Limb (tissue), 2 donors: ENCODE measurements at regions not wholly inside any gene's neighbourhood (a gene's known extent, or its start where the extent isn't known, plus 50 kb on each side); places are given as distances from the start of the nearest gene placed in this dataset.

Experiments used
- DNase-seq, 2 donors: peaks; one replicate each; pipeline ENCODE4 v3.0.0-alpha.2; 2016; ENCODE audit errors: extremely low spot score in 2 of 2

- no peak for DNase-seq
Observed at GRCh38 chr16:17658881-17659280, 188.1 kb upstream of the XYLT1 start.

DNA sequence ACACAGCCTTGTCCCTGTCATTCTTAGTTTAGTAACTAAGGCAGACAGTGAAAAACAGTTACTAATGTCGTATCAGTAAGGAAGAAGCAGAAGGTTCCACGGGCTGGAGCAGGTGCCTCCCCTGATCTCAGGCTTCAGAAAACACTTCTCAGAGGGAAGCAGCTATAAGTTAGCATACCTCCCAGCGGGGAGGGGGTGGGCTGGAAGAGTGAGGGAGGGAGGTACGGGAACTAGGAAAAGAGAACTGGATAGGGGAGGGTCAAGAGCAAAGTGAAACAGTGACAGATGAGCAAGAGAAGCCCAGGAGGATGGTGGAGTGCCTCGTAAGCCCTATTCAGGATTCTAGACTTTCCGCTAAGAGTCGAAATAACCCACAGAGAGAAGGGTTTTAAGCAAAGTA lies 186.3 kb upstream of the XYLT1 start:
- no peak for DNase-seq

GRCh38 chr16:17654571-17654970 lies 183.8 kb upstream of the XYLT1 start:
- no peak for DNase-seq

DNA sequence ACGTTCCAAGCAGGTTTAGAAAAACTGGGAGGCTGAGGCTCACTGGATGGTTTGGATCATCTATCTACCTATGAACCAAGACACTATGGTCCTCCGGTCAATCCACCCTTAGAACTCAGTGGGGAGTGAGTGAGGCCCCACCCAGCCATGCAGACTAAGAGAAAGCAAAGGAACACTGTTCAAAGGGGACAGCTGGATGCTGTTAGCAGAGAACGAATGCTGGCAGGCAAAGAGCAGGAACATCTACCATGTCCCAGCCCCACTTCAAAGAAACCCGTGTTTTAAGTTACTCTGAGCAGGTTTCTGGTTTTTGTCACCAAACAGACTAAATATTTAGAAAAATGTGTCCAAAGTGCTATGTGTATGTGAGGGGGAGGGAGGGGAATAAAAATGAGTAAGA lies 183.4 kb upstream of the XYLT1 start:
- peak in 1 of 2 donors; percentile 10 for DNase-seq

DNA sequence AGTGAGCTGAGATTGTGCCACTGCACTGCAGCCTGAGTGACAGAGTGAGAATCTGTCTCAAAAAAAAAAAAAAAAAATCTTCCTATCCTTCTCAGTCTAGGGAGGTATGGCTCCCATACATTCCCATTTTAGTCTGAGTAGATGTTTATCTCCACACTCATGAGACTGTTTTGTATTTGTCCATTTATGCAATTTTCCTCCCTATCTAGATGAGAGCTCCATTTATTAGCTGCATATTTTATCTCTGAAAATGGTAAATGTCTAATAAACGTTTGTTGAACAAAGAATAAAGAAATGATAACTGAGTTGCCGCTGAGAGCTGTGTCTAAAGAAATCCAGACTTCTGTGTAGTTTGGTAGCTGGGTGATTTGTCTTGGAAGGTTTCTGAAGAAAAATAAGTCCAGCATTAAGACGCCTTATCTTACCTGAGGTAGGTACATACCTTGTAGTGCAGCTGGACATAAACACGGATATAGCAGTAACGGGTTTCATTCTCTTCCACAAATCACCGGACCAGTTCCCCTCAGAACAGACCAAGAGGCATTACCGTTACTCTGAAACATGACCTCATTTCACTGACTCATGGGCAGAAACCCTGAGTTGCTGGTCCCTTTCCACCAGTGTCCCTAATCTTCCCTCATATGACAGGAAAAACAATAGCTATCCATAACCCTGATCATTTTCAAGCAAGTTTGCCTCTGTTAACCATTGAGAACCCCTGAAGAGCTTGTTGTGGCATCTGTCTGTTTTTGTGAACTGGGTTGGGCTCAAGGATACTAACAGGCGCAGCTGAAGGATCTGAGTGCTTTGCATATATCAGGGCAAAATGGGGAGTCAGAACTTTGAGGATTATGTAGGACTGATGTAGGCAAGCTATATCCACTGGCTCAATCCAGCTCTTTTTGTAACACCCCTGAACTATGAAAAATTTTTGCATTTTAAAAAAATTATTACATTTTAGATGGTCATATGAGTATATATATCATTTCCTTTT lies 177.4 kb upstream of the XYLT1 start:
- no peak for DNase-seq

GRCh38 chr16:17643935-17644334 lies 173.2 kb upstream of the XYLT1 start:
- no peak for DNase-seq

DNA sequence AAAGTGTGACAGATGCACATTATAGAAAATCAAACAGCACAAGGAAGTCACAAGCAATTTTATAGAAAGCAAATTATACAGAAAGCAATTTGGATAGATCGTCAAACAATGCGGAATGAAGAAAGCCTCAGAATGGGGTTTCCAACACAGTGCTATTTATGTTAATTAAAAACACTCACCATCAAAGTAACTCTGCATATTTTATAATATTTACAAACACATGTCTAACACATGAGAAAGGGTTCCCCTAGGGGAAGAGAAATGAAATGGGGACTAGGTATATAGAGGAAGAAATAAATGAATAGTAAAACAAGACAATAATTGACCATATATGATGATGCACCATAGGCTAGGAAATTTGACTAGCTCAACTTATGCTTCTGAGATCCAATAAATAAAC lies 171.2 kb upstream of the XYLT1 start:
- no peak for DNase-seq

DNA sequence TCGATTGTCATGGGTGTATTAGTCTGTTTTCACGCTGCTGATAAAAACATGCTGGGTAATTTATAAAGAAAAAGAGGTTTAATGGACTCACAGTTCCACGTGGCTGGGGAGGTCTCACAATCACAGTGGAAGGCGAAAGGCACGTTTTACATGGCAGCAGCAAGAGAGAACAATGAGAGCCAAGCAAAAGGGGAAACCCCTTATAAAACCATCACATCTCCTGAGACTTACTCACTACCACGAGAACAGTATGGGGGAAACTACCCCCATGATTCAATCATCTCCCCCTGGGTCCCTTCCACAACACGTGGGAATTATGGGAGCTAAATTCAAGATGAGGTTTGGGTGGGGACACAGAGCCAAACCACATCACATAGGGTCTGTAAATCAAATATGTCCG lies 167.4 kb upstream of the XYLT1 start:
- DNase-seq: no peak

DNA sequence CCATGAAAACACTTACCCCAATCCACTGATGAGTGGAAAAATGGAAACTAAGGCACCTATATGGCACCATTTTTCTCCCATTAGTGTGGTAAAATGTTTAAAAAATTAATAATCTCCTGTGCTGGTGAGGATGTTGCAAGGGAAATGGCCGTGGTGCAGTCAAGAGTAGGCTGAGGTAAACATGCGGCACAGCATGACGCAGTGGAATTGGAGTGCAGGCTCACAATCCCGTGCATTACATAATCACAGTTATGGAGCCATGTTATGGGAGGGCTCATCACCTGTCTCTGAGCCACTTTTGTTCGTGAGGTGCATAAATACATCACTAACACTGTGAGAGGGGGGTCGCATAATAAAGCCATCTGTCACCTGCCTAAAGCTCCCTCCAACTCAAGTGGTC lies 164.4 kb upstream of the XYLT1 start:
- no peak for DNase-seq

- no peak for DNase-seq
Observed at GRCh38 chr16:17633181-17633951, 162.6 kb upstream of the XYLT1 start.

DNA sequence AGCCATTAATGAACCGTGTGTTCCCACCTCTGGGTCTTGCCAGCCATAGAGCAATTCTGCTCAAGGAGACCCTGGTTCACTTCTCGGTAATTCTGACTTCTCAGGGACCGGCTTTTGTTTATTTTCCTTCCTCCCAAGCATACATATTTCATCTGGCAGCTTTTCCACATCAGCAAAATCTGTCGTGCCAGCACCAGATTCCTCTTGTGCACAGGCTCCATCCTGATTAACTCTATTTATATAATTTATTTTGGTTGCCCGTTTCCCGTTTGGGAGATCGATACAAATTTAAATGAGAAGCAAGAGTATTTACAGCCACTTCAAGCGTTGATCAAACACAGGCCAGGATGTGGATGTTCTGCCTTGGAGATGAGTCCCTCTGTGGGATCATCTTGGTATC lies 161.9 kb upstream of the XYLT1 start:
- DNase-seq: no peak

- no peak for DNase-seq
Observed at GRCh38 chr16:17629936-17630335, 159.2 kb upstream of the XYLT1 start.

GRCh38 chr16:17628983-17629382 lies 158.2 kb upstream of the XYLT1 start:
- no peak for DNase-seq

GRCh38 chr16:17622366-17622765 lies 151.6 kb upstream of the XYLT1 start:
- DNase-seq: no peak

GRCh38 chr16:17619261-17619660 lies 148.5 kb upstream of the XYLT1 start:
- DNase-seq: no peak

GRCh38 chr16:17617021-17617552 lies 146.3 kb upstream of the XYLT1 start:
- no peak for DNase-seq

DNA sequence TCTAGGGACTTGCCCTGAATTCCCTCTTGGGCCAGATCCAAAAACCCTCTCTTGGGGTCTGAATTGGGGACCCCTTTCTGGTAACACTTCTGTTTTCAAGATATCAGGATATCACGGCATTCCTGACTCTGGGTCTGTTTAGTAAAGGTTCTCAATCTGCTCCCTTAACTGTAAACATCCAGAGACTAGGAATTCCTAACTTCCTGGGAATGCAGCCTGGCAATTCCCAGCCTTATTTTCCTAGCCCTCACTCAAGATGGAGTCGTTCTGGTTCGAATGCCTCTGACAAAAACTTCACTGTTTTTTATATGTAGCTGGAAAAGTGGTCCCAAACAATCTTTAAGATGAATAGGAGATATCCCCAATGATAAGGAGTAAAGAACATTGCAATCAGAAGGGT lies 141.6 kb upstream of the XYLT1 start:
- DNase-seq: no peak

- DNase-seq: no peak
Observed at GRCh38 chr16:17607609-17608008, 136.8 kb upstream of the XYLT1 start.

GRCh38 chr16:17607075-17607509 lies 136.3 kb upstream of the XYLT1 start:
- DNase-seq: no peak

GRCh38 chr16:17606460-17606859 lies 135.7 kb upstream of the XYLT1 start:
- DNase-seq: no peak

GRCh38 chr16:17605784-17606183 lies 135.0 kb upstream of the XYLT1 start:
- DNase-seq: no peak

GRCh38 chr16:17603626-17604025 lies 132.9 kb upstream of the XYLT1 start:
- DNase-seq: no peak
